OCI-LY3 (cell line): ENCODE measurements at regions not wholly inside any gene's neighbourhood (a gene's known extent, or its start where the extent isn't known, plus 50 kb on each side); places are given as distances from the start of the nearest gene placed in this dataset.

Source experiments
- H2AFZ ChIP-seq: fragments of 200-600, 300-600 bp; shearing (Covaris generic); 2 replicates; pipeline ENCODE4 v1.6.0; 2014; ENCODE audit warnings: antibody characterized with exemption, low read depth, low read length
- H3K27ac ChIP-seq: fragments of 200-600, 300-600 bp; sonication (generic); 2 replicates; pipeline ENCODE4 v1.5.1; 2014; ENCODE audit warnings: mild to moderate bottlenecking, low read length, moderate library complexity, mixed read lengths
- H3K27me3 ChIP-seq: fragments of 200-600, 300-600 bp; sonication (generic); 2 replicates; pipeline ENCODE4 v1.6.1; 2014; ENCODE audit warnings: low read depth, low read length, mixed read lengths
- H3K36me3 ChIP-seq: fragments of 200-600, 300-600 bp; sonication (generic); replicated peaks from 2 replicates; pipeline ENCODE3; 2014; ENCODE audit warnings: low read depth, low read length, mixed read lengths
- H3K4me1 ChIP-seq: fragments of 300-600, 200-600 bp; sonication (generic); 2 replicates; pipeline ENCODE4 v1.6.1; 2014; ENCODE audit warnings: low read length, mixed read lengths
- H3K4me2 ChIP-seq: fragments of 200-600, 300-600 bp; sonication (generic); 2 replicates; pipeline ENCODE4 v1.6.1; 2014; ENCODE audit warnings: low read length, mixed read lengths
- H3K4me3 ChIP-seq: fragments of 300-600, 200-600 bp; sonication (generic); 2 replicates; pipeline ENCODE4 v1.5.1; 2014; ENCODE audit warnings: antibody characterized with exemption, mild to moderate bottlenecking, low read length, moderate library complexity
- H3K79me2 ChIP-seq: fragments of 300-600, 200-600 bp; shearing (Covaris generic); 2 replicates; pipeline ENCODE4 v1.6.1; 2014; ENCODE audit warnings: mild to moderate bottlenecking, low read length, mixed read lengths
- H3K9ac ChIP-seq: fragments of 300-600, 200-600 bp; shearing (Covaris generic); 2 replicates; pipeline ENCODE4 v1.6.0; 2014; ENCODE audit warnings: mild to moderate bottlenecking, low read length, moderate library complexity
- H3K9me3 ChIP-seq: fragments of 200-600, 300-600 bp; shearing (Covaris generic); 2 replicates; pipeline ENCODE4 v1.6.1; 2014; ENCODE audit warnings: low read length, mixed read lengths; ENCODE audit not compliant: insufficient read depth
- H4K20me1 ChIP-seq: fragments of 200-600, 300-600 bp; sonication (generic); 2 replicates; pipeline ENCODE4 v1.6.1; 2016; ENCODE audit warnings: low read length, mixed read lengths; ENCODE audit not compliant: insufficient read depth
- EZH2phosphoT487 ChIP-seq: fragments of 200-600 bp; shearing (Covaris generic); IDR thresholded peaks from 2 replicates; pipeline ENCODE4 v1.6.1; 2018; ENCODE audit warnings: antibody characterized with exemption, mixed run types, low read depth
- TF ChIP-seq, protein P1 (sequence below): fragments of 200-600, 300-600 bp; sonication (generic); IDR thresholded peaks from 2 replicates; pipeline ENCODE4 v1.5.1; 2014; ENCODE audit warnings: antibody characterized with exemption, low read length, low read depth

DNA sequence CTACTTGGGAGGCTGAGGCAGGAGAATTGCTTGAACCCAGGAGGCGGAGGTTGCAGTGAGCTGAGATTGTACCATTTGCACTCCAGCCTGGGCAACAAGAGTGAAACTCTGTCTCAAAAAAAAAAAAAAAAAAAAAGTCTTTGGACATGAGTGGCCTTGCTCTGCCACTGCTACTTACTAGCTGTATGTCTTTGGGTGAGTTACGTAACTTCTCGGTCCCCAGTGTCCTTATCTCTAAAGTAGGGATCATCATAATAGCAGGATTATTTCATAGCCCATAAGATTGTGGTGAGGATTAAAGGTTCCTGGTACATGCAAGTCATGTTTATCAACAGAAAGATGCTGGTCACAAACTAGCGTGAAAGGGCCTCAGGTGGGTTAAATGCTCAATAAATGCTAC is 53.9 kb upstream of the HEPHL1 start:
- no peak overlapping the region for H2AFZ ChIP-seq
- no peaks in the 10 kb centered on the region for H3K79me2 ChIP-seq
- H3K36me3 ChIP-seq, result no peaks in the 10 kb centered on the region
- TF ChIP-seq EZH2phosphoT487, result no peak
- TF ChIP-seq, protein P1, sequence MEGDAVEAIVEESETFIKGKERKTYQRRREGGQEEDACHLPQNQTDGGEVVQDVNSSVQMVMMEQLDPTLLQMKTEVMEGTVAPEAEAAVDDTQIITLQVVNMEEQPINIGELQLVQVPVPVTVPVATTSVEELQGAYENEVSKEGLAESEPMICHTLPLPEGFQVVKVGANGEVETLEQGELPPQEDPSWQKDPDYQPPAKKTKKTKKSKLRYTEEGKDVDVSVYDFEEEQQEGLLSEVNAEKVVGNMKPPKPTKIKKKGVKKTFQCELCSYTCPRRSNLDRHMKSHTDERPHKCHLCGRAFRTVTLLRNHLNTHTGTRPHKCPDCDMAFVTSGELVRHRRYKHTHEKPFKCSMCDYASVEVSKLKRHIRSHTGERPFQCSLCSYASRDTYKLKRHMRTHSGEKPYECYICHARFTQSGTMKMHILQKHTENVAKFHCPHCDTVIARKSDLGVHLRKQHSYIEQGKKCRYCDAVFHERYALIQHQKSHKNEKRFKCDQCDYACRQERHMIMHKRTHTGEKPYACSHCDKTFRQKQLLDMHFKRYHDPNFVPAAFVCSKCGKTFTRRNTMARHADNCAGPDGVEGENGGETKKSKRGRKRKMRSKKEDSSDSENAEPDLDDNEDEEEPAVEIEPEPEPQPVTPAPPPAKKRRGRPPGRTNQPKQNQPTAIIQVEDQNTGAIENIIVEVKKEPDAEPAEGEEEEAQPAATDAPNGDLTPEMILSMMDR, result no peak
- no peaks in the 10 kb centered on the region for H3K27me3 ChIP-seq
- H3K9ac ChIP-seq, result no peak overlapping the region
- H3K27ac ChIP-seq, result no peak overlapping the region
- no peaks in the 10 kb centered on the region for H3K9me3 ChIP-seq
- no peak overlapping the region for H3K4me3 ChIP-seq
- H3K4me2 ChIP-seq, result no peak overlapping the region
- H3K4me1 ChIP-seq, result no peaks in the 10 kb centered on the region
- no peaks in the 10 kb centered on the region for H4K20me1 ChIP-seq

DNA sequence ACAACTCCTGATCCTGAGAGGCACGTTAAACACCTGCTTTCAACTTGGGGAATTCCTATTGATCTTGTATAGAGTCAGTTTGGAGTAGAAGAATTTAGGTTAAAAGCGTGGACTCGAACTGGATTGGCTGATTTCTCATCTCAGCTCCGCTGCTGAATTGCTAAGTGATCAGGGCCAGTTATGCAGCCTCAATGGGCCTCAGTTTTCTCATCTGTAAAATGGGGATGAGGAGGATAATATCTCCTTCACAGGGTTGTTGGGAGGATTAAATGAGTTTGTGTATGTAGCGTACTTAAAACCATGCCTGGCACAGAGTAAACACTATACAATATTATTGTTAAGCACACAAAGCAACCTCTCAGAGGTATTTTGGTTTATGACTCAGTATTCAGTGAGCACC is 53.2 kb upstream of the HEPHL1 start:
- Histone ChIP-seq H4K20me1 (no peaks in the 10 kb centered on the region), H3K27ac (no peak overlapping the region), H3K9ac (no peak overlapping the region), H3K27me3 (no peaks in the 10 kb centered on the region), H3K4me3 (no peak overlapping the region), H3K9me3 (no peaks in the 10 kb centered on the region), H3K4me1 (no peaks in the 10 kb centered on the region), H3K36me3 (no peaks in the 10 kb centered on the region), H3K79me2 (no peaks in the 10 kb centered on the region), H2AFZ (no peak overlapping the region), H3K4me2 (no peak overlapping the region)
- TF ChIP-seq EZH2phosphoT487, result no peak

DNA sequence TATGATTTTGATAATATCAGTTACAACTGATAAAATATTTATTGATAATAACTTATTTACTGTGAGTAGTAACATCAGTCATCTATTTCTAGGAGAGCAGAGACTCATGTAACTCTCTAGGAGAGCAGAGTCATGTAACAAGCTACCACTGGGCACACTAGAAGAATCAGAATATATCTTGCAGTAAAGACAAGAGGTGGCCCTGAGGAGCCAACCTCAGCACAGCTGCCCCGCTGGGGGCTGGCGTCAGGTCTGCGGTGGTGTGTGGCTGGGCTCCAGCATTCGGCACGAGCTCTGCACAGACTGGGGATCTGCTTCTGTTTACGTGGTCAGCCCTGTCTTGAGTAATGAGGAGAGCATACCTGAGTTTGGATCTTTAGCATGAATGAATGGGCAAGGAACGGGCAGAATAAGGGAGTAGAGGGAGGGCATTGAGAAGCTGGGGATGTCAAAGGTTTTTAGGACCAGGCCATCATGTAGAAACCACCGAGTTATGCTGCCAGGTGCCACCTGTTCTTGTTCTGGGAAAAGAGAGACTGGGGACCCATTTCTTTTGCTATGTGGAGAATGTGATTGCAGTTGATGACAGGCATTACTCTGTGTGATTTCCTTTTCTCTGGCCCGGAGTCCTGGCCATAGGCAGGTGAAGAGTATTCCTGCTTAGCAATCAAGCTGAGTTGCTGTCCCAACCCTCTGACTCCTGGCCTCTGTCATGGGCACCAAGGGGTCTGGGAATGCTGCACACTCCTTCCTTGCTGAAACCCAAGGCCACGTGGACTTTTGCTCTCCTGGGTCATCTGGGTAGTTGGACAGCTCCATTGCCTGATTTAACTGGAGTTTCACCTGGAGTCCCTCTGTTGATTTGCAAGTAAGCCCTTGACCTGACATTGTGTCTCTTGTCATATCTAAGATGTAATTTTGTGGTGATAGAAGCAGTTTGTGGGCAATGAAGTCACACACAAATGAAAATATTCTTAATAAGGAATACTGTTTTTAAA is 50.9 kb upstream of the HEPHL1 start:
- TF ChIP-seq, protein P1, result no peak
- TF ChIP-seq EZH2phosphoT487, result no peak
- Histone ChIP-seq H3K36me3 (no peaks in the 10 kb centered on the region), H4K20me1 (no peaks in the 10 kb centered on the region), H3K27ac (no peak overlapping the region), H3K27me3 (no peaks in the 10 kb centered on the region), H2AFZ (no peak overlapping the region), H3K4me3 (no peak overlapping the region), H3K9ac (no peak overlapping the region), H3K4me1 (no peaks in the 10 kb centered on the region), H3K4me2 (no peak overlapping the region), H3K9me3 (peaks cover 10% of the 10 kb centered on the region; the same call in 1 of the 2 replicates), H3K79me2 (no peaks in the 10 kb centered on the region)
